ENCODE measurements at regions not wholly inside any gene's neighbourhood (a gene's known extent, or its start where the extent isn't known, plus 50 kb on each side); places are given as distances from the start of the nearest gene placed in this dataset.

GRCh38 chr1:37237948-37238347 lies 203.6 kb upstream of the GRIK3 start:
- in situ Hi-C loops (cut with HindIII; ENCODE audit: low sequenced_read_pairs), result no loop called here

- in situ Hi-C loops (cut with HindIII; ENCODE audit: low sequenced_read_pairs), result no loop called here
These were observed 204.3 kb upstream of the GRIK3 start for GRCh38 chr1:37238364-37239224.

- in situ Hi-C loops (cut with HindIII; ENCODE audit: low sequenced_read_pairs), result no loop called here
These were observed 205.0 kb upstream of the GRIK3 start for GRCh38 chr1:37239225-37239740.

GRCh38 chr1:37240897-37241296 lies 206.6 kb upstream of the GRIK3 start:
- in situ Hi-C loops (cut with HindIII; ENCODE audit: low sequenced_read_pairs), result no loop called here

GRCh38 chr1:37242501-37242900 lies 208.2 kb upstream of the GRIK3 start:
- in situ Hi-C loops (cut with HindIII; ENCODE audit: low sequenced_read_pairs), result no loop called here

- in situ Hi-C loops (cut with HindIII; ENCODE audit: low sequenced_read_pairs), result no loop called here
These were observed 209.2 kb upstream of the GRIK3 start for GRCh38 chr1:37243368-37244082.

- in situ Hi-C loops (cut with HindIII; ENCODE audit: low sequenced_read_pairs), result no loop called here
These were observed 209.8 kb upstream of the GRIK3 start for GRCh38 chr1:37244083-37244480.

GRCh38 chr1:37244815-37245214 lies 210.5 kb upstream of the GRIK3 start:
- in situ Hi-C loops (cut with HindIII; ENCODE audit: low sequenced_read_pairs), result no loop called here

- in situ Hi-C loops (cut with HindIII; ENCODE audit: low sequenced_read_pairs), result no loop called here
These were observed 212.3 kb upstream of the GRIK3 start for GRCh38 chr1:37246631-37247030.

- in situ Hi-C loops (cut with HindIII; ENCODE audit: low sequenced_read_pairs), result loop anchor here (25.0 kb wide), 1 partner anchor 388 kb away; no protein-coding TSS in a partner anchor
These were observed 216.1 kb upstream of the GRIK3 start for GRCh38 chr1:37250371-37250770.

GRCh38 chr1:37255136-37255795 lies 219.1 kb upstream of the ZC3H12A start:
- in situ Hi-C loops (cut with HindIII; ENCODE audit: low sequenced_read_pairs), result loop anchor here (25.0 kb wide), 1 partner anchor 393 kb away; no protein-coding TSS in a partner anchor

- in situ Hi-C loops (cut with HindIII; ENCODE audit: low sequenced_read_pairs), result loop anchor here (25.0 kb wide), 1 partner anchor 394 kb away; no protein-coding TSS in a partner anchor
These were observed 218.5 kb upstream of the ZC3H12A start for GRCh38 chr1:37255868-37256267.

- in situ Hi-C loops (cut with HindIII; ENCODE audit: low sequenced_read_pairs), result loop anchor here (25.0 kb wide), 1 partner anchor 395 kb away; no protein-coding TSS in a partner anchor
These were observed 216.7 kb upstream of the ZC3H12A start for GRCh38 chr1:37257646-37258045.

- in situ Hi-C loops (cut with HindIII; ENCODE audit: low sequenced_read_pairs), result loop anchor here (25.0 kb wide), 1 partner anchor 396 kb away; no protein-coding TSS in a partner anchor
These were observed 216.3 kb upstream of the ZC3H12A start for GRCh38 chr1:37258068-37258467.

GRCh38 chr1:37259019-37259418 lies 215.4 kb upstream of the ZC3H12A start:
- in situ Hi-C loops (cut with HindIII; ENCODE audit: low sequenced_read_pairs), result loop anchor here (25.0 kb wide), 1 partner anchor 397 kb away; no protein-coding TSS in a partner anchor

GRCh38 chr1:37261129-37261528 lies 213.3 kb upstream of the ZC3H12A start:
- in situ Hi-C loops (cut with HindIII; ENCODE audit: low sequenced_read_pairs), result loop anchor here (25.0 kb wide), 1 partner anchor 399 kb away; no protein-coding TSS in a partner anchor

- in situ Hi-C loops (cut with HindIII; ENCODE audit: low sequenced_read_pairs), result loop anchor here (25.0 kb wide), 1 partner anchor 400 kb away; no protein-coding TSS in a partner anchor
These were observed 211.8 kb upstream of the ZC3H12A start for GRCh38 chr1:37262439-37263170.

- in situ Hi-C loops (cut with HindIII; ENCODE audit: low sequenced_read_pairs), result loop anchor here (25.0 kb wide), 1 partner anchor 403 kb away; no protein-coding TSS in a partner anchor
These were observed 209.2 kb upstream of the ZC3H12A start for GRCh38 chr1:37265156-37265555.

GRCh38 chr1:37265786-37266667 lies 208.4 kb upstream of the ZC3H12A start:
- in situ Hi-C loops (cut with HindIII; ENCODE audit: low sequenced_read_pairs), result loop anchor here (25.0 kb wide), 1 partner anchor 404 kb away; no protein-coding TSS in a partner anchor

Measured in DLD1 (cell line).